ENCODE measurements at regions not wholly inside any gene's neighbourhood (a gene's known extent, or its start where the extent isn't known, plus 50 kb on each side); places are given as distances from the start of the nearest gene placed in this dataset.

GRCh38 chr11:115787302-115787701, 283.1 kb upstream of the CADM1 start:
- no peak for TF ChIP-seq CTCF (IDR thresholded peaks at IDR 0.05; ENCODE audit: low read depth, low read length)
- TF ChIP-seq EZH2phosphoT487 (IDR thresholded peaks at IDR 0.05; ENCODE audit: low read depth) = no peak

All from OCI-LY3 (cell line).